Gastrocnemius medialis (tissue), 4 donors: ENCODE measurements at regions not wholly inside any gene's neighbourhood (a gene's known extent, or its start where the extent isn't known, plus 50 kb on each side); places are given as distances from the start of the nearest gene placed in this dataset.
A peak's percentile ranks its signal among the peaks of the same experiment; 100 is the strongest.

Experiments used
- CTCF ChIP-seq, 5 experiments: fragments of 450-650 bp in 3 of 5; fragments of 200-600 bp in 2 of 5; sonication (generic) in 2 of 5; IDR thresholded peaks in 4 of 5; conservative IDR thresholded peaks in 1 of 5; 1 replicate in 4 of 5; 2 replicates in 1 of 5; pipeline ENCODE4 v1.5.1; 2016 to 2019; ENCODE audit warnings: antibody characterized with exemption in 5 of 5, mild to moderate bottlenecking in 3 of 5, moderate library complexity in 3 of 5
- POLR2A ChIP-seq, 2 donors: fragments of 450-650 bp; IDR thresholded peaks; one replicate each; pipeline ENCODE4 v1.6.1; 2017; ENCODE audit warnings: antibody characterized with exemption in 2 of 2, mild to moderate bottlenecking in 2 of 2, moderate library complexity in 2 of 2

GRCh38 chr2:61694312-61695274 is 156.4 kb upstream of the XPO1 start:
- TF ChIP-seq CTCF (IDR thresholded peaks at IDR 0.05 in 4 of 5, conservative IDR thresholded peaks at IDR 0.05 in 1 of 5) (peak; percentile 50 to 75 (median 61)), POLR2A (IDR thresholded peaks at IDR 0.05) (peak; percentile 43 to 68)
